T-helper 2 cell treated with Interferon-gamma antibody and Interleukin-4, amounts not matched to agents 5 μg/mL and 100 μg/mL, for 36 hours (primary cell): ENCODE measurements at regions not wholly inside any gene's neighbourhood (a gene's known extent, or its start where the extent isn't known, plus 50 kb on each side); places are given as distances from the start of the nearest gene placed in this dataset.
"Not testable (repeated sequence)": the region's sequence is repeated elsewhere in the genome, so short reads cannot be mapped to it uniquely, and the experiment has no call there.

ENCODE experiments used
- DNase-seq: peaks from one replicate; pipeline ENCODE4 v3.0.0; 2021; ENCODE audit warnings: low spot score
- H3K27ac Mint-ChIP-seq: one replicate; pipeline ENCODE4 v1.8.0; 2021; ENCODE audit warnings: mild to moderate bottlenecking, mixed read lengths
- H3K27me3 Mint-ChIP-seq: one replicate; pipeline ENCODE4 v1.8.0; 2021; ENCODE audit warnings: low read depth, mixed read lengths
- H3K36me3 Mint-ChIP-seq: one replicate; pipeline ENCODE4 v1.8.0; 2021; ENCODE audit warnings: low read depth, mixed read lengths
- H3K4me1 Mint-ChIP-seq: one replicate; pipeline ENCODE4 v1.8.0; 2021; ENCODE audit warnings: low read depth, mixed read lengths
- H3K4me3 Mint-ChIP-seq: one replicate; pipeline ENCODE4 v1.8.0; 2022; ENCODE audit warnings: mild to moderate bottlenecking, moderate library complexity, mixed read lengths
- H3K9me3 Mint-ChIP-seq: one replicate; pipeline ENCODE4 v1.8.0; 2021; ENCODE audit warnings: mixed read lengths

DNA sequence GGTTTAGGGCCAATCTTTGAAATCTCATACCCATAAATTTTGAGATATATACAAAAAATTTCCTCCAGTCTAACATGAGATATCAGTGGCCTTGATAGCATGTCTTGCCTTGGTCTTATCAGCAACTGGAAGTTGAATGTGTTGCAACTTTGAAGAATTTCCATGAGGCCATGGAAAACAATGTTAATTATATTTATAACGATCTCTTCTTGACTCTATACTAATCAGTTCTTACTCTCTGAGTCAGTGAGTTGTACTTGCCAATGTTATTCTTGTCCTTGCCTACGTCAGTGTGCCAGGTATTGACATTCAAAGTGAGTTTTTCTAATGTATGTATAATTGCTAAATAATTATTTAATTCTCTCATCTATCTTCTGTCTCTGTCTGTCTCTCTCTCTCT is 535.1 kb downstream of the KCNA4 start:
- H3K36me3 Mint-ChIP-seq, result no peaks in the 10 kb centered on the region
- DNase-seq, result no peak
- H3K4me1 Mint-ChIP-seq, result no peaks in the 10 kb centered on the region
- no peak overlapping the region for H3K27ac Mint-ChIP-seq
- no peaks in the 10 kb centered on the region for H3K27me3 Mint-ChIP-seq
- H3K4me3 Mint-ChIP-seq, result no peak overlapping the region
- peaks cover 10% of the 10 kb centered on the region for H3K9me3 Mint-ChIP-seq

DNA sequence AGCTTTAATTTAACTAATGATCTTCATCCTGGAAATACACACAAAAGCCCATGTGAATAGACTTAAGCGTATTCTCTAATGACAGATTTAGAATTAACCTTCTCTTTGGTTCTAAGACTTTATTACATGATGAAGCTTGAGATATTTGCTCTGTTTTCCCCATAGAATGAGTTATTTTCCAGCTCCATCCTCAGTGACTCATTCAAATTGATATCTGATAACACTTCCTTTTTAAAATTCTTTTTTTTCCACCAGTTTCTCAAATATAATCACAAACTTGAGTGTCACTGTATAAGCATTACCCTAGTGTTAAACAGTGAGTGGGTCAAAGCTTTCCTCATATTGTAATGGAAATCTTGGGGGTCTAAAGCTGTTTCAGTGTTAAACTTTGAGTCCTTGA is 535.8 kb downstream of the KCNA4 start:
- no peak for DNase-seq
- Mint-ChIP-seq H3K27me3 (no peaks in the 10 kb centered on the region), H3K9me3 (peaks cover 10% of the 10 kb centered on the region), H3K27ac (no peak overlapping the region), H3K4me3 (no peak overlapping the region), H3K4me1 (no peaks in the 10 kb centered on the region), H3K36me3 (no peaks in the 10 kb centered on the region)

DNA sequence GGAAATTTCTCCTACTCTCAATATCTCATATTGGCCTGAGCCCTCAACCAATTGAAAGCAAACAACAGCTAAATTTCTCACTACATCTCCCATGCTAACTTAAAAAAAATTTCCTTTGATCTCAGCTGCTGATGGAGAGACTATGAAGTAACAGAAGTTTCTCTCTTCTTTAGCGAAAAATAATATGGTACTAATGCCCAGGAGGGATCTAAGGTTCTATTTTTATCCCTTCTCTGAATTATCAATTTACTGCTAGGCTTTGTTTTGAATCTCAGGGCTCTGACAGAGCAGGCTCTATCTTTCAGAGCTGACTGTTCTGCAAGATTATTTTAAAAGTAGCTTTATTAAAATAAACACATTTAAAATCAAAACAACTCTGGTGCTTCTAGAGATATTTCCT is 558.6 kb downstream of the KCNA4 start:
- Mint-ChIP-seq H3K27me3 (no peaks in the 10 kb centered on the region), H3K27ac (no peak overlapping the region), H3K4me1 (no peaks in the 10 kb centered on the region), H3K9me3 (no peaks in the 10 kb centered on the region), H3K36me3 (no peaks in the 10 kb centered on the region), H3K4me3 (no peak overlapping the region)
- DNase-seq, result no peak

DNA sequence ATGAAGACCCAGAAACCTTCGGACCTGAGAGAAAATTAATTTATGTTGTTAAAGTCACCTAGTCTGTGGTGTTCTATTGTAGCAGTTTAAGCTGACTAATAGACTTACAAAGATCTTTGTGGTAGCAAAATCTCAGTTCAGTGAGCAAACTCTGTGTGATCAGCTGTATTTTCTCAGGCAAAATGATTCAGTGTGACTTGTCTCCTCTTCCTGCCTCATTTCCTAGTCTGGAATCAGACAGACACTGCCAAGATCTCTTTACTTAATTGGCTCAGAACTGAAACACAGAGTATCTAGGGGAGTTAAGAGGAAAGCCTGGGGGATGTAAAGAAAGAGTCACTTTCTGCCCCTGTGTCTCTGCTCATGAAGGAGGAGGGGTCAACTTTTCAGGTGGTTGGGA is 564.7 kb downstream of the KCNA4 start:
- H3K36me3 Mint-ChIP-seq, result no peaks in the 10 kb centered on the region
- peaks cover 6% of the 10 kb centered on the region for H3K9me3 Mint-ChIP-seq
- no peaks in the 10 kb centered on the region for H3K27me3 Mint-ChIP-seq
- no peak for DNase-seq
- no peaks in the 10 kb centered on the region for H3K4me1 Mint-ChIP-seq
- no peak overlapping the region for H3K27ac Mint-ChIP-seq
- H3K4me3 Mint-ChIP-seq, result no peak overlapping the region

- peaks cover 10% of the 10 kb centered on the region for H3K9me3 Mint-ChIP-seq
- no peaks in the 10 kb centered on the region for H3K27me3 Mint-ChIP-seq
- H3K4me1 Mint-ChIP-seq, result no peaks in the 10 kb centered on the region
- no peak overlapping the region for H3K27ac Mint-ChIP-seq
- no peaks in the 10 kb centered on the region for H3K36me3 Mint-ChIP-seq
- no peak overlapping the region for H3K4me3 Mint-ChIP-seq
- no peak for DNase-seq
These were observed 567.4 kb downstream of the KCNA4 start for GRCh38 chr11:29449281-29450074.

DNA sequence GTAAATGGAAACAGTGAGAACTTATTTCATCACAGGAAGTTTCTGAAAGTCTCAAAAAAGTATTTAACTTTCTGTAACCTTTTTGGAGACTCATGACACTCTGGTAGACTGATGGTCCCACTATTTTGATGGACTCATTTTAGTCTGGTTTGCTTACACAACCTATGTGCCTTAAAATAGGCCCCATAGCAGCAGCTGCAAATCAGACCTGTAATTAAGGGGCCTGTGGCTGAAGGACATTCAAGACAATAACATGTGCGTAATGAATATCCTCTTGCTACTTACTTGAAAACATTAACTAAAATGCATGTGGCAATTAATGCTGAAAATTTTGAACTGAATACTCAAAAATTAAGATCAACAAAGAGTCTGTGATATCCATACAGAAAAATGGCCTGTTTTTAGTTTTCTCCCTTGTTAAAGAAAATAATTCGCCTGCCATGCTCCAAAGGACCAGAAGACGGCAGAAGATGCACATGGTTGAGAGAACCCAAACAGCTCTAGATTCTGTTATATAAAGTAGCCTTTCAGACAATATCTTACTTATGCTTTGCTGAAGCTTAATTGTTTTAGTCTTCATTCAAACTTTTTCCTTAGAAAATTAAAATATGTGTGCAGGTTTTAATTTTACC is 568.5 kb downstream of the KCNA4 start:
- no peak for DNase-seq
- Mint-ChIP-seq H3K4me3 (no peak overlapping the region), H3K27ac (no peak overlapping the region), H3K4me1 (no peaks in the 10 kb centered on the region), H3K9me3 (peaks cover 16% of the 10 kb centered on the region), H3K36me3 (no peaks in the 10 kb centered on the region), H3K27me3 (no peaks in the 10 kb centered on the region)

GRCh38 chr11:29447821-29448220 is 569.0 kb downstream of the KCNA4 start:
- Mint-ChIP-seq H3K9me3 (peaks cover 17% of the 10 kb centered on the region), H3K27ac (no peak overlapping the region), H3K27me3 (no peaks in the 10 kb centered on the region), H3K4me3 (no peak overlapping the region), H3K36me3 (no peaks in the 10 kb centered on the region), H3K4me1 (no peaks in the 10 kb centered on the region)
- DNase-seq, result no peak

DNA sequence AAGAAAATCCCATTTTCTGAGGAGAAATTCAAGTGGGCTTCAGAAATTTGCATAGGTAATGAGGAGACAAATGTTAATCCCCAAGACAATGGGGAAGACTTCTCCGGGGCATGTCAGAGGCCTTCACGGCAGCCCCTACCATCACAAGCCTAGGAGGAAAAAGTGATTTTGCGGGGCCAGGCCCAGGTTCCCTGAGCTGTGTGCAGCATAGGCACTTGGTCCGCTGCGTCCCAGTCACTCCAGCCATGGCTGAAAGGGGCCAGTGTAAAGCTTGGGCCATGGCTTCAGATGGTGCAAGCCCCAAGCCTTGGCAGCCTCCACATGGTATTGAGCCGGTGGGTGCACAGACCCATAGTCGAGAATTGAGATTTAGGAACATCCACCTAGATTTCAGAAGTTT is 570.7 kb downstream of the KCNA4 start:
- no peak overlapping the region for H3K4me3 Mint-ChIP-seq
- H3K36me3 Mint-ChIP-seq, result no peaks in the 10 kb centered on the region
- H3K27ac Mint-ChIP-seq, result no peak overlapping the region
- H3K9me3 Mint-ChIP-seq, result peaks cover 21% of the 10 kb centered on the region
- no peak for DNase-seq
- H3K27me3 Mint-ChIP-seq, result no peaks in the 10 kb centered on the region
- no peaks in the 10 kb centered on the region for H3K4me1 Mint-ChIP-seq

DNA sequence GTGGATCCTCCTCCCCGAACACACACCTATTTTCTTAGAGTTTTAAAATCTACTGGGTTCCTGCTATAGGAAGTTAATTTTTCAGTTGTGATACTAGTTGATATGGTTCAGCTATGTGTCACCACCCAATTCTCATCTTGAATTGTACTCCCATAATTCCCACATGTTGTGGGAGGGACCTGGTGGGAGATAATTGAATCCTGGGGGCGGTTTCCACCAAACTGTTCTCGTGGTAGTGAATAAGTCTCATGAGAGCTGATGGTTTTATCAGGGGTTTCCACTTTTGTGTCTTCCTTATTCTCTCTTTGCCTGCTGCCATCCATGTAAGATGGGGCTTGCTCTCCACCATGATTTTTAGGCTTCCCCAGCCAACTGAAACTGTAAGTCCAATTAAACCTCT is 571.6 kb downstream of the KCNA4 start:
- not testable (repeated sequence) for H3K36me3 Mint-ChIP-seq, H3K27me3 Mint-ChIP-seq, H3K4me3 Mint-ChIP-seq, H3K4me1 Mint-ChIP-seq, H3K27ac Mint-ChIP-seq, DNase-seq
- H3K9me3 Mint-ChIP-seq, result peaks cover 21% of the 10 kb centered on the region

DNA sequence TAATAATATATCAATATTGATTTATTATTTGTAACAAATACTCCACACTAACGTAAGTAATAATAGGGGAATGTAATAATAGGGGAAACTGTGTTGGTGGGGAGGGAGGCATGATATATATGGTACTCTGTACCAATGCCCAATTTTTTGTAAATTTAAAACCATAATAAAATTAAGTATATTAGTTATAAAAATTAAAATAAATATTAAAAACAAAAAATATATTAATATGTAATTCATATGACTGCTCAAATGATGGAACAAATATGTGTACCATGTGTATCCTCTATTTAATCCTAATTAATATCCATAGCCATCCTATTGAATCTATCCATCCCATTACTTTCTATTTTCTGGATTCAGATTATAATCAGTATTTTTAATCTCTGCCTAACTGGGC is 578.0 kb downstream of the KCNA4 start:
- Mint-ChIP-seq H3K4me1 (no peaks in the 10 kb centered on the region), H3K36me3 (no peaks in the 10 kb centered on the region), H3K4me3 (no peak overlapping the region), H3K9me3 (peaks cover 18% of the 10 kb centered on the region), H3K27me3 (no peaks in the 10 kb centered on the region), H3K27ac (no peak overlapping the region)
- no peak for DNase-seq

DNA sequence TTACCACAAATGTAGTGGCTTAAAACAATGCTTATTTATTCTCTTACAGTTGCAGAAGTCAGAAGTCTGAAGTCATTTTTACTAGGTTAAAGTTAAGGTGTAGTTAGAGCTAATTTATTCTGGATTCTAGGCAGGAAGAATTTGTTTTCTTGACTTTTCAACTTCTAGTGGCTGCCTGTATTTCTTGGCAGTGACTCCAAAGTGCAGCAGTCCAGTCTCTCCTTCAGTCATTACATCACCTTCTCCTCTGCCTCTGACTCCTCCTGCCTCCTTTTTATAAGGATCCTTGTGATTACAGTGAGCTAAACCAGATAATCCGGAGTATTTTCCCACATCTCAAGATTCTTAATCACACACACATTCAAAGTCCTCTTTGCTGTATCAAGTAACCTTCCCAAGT is 581.4 kb downstream of the KCNA4 start:
- H3K9me3 Mint-ChIP-seq, result peaks cover 8% of the 10 kb centered on the region
- H3K27me3 Mint-ChIP-seq, result no peaks in the 10 kb centered on the region

GRCh38 chr11:29432719-29433325 is 584.0 kb downstream of the KCNA4 start:
- DNase-seq, result no peak
- H3K4me3 Mint-ChIP-seq, result no peak overlapping the region
- H3K27me3 Mint-ChIP-seq, result no peaks in the 10 kb centered on the region
- H3K36me3 Mint-ChIP-seq, result no peaks in the 10 kb centered on the region
- peaks cover 8% of the 10 kb centered on the region for H3K9me3 Mint-ChIP-seq
- H3K4me1 Mint-ChIP-seq, result no peaks in the 10 kb centered on the region
- H3K27ac Mint-ChIP-seq, result no peak overlapping the region

More for the DNA sequence above, 581.4 kb downstream of the KCNA4 start:
- no peak for DNase-seq
- Mint-ChIP-seq H3K4me1 (no peaks in the 10 kb centered on the region), H3K27ac (no peak overlapping the region), H3K36me3 (no peaks in the 10 kb centered on the region), H3K4me3 (no peak overlapping the region)

DNA sequence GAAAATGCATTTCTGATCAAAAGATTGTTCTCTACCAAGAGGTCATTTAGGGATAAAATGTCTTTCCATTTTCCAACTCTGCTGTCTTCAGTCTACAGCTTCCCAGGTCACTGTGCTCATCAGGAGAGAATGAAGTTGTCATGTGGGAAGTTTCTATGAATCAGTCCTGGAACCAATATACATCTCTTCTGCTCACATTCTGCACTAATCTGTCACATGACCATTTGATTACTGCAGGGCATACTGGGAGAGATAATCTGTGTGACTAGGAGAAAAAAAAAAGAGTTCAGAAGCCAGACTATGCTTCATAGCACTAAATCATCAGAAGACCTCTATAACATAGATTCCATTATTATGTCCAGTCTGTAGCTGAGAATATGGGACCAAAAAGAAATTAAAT is 611.5 kb downstream of the KCNA4 start:
- peaks cover 24% of the 10 kb centered on the region for H3K9me3 Mint-ChIP-seq
- H3K27me3 Mint-ChIP-seq, result no peaks in the 10 kb centered on the region
- no peak overlapping the region for H3K4me3 Mint-ChIP-seq
- no peak overlapping the region for H3K27ac Mint-ChIP-seq
- DNase-seq, result no peak
- no peaks in the 10 kb centered on the region for H3K4me1 Mint-ChIP-seq
- H3K36me3 Mint-ChIP-seq, result no peaks in the 10 kb centered on the region

DNA sequence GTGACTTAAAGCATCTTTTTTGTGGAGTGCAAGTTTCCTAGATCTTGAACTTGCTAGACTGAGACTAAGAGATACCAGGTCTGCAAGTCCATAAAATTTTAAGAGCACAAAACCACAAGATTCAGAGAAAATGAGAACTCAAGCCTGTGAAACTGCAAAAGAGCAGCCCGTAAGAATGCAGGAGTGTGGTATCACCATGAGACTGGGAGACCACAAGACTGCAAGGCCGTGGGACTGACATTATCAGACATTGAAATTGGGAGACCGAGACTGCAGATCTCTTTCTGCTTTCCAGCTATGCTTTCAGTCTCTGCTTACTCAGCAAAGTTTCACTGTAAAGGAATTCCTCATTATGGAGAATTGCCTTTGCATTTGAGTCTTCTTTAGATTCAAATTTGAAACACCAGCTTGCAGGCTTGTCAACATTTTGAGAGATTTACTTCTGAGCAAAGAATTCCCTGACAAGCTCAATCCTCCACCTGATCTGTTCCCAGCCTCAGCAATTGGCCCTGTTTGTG is 621.2 kb downstream of the KCNA4 start:
- no peaks in the 10 kb centered on the region for H3K36me3 Mint-ChIP-seq
- H3K27me3 Mint-ChIP-seq, result no peaks in the 10 kb centered on the region
- H3K4me1 Mint-ChIP-seq, result no peaks in the 10 kb centered on the region
- H3K9me3 Mint-ChIP-seq, result peaks cover 10% of the 10 kb centered on the region
- no peak overlapping the region for H3K27ac Mint-ChIP-seq
- no peak overlapping the region for H3K4me3 Mint-ChIP-seq
- DNase-seq, result no peak
